Mesothelial cell of epicardium (in vitro differentiated cells): ENCODE measurements at regions not wholly inside any gene's neighbourhood (a gene's known extent, or its start where the extent isn't known, plus 50 kb on each side); places are given as distances from the start of the nearest gene placed in this dataset.
A peak's percentile ranks its signal among the peaks of the same experiment; 100 is the strongest.

Experiments used
- DNase-seq, 2 experiments: peaks; one replicate each; pipeline ENCODE4 v3.0.0; 2021; ENCODE audit warnings: low spot score in 2 of 2; ENCODE audit not compliant: unreplicated experiment in 2 of 2
- H3K27ac Mint-ChIP-seq: 2 replicates; pipeline ENCODE4 v1.8.0; 2021; ENCODE audit warnings: mixed read lengths
- H3K27me3 Mint-ChIP-seq: 2 replicates; pipeline ENCODE4 v1.8.0; 2021; ENCODE audit warnings: low read depth, mixed read lengths
- H3K36me3 Mint-ChIP-seq: 2 replicates; pipeline ENCODE4 v1.8.0; 2021; ENCODE audit warnings: mixed read lengths
- H3K4me1 Mint-ChIP-seq: 2 replicates; pipeline ENCODE4 v1.8.0; 2021; ENCODE audit warnings: mixed read lengths
- H3K4me3 Mint-ChIP-seq: 2 replicates; pipeline ENCODE4 v1.8.0; 2021; ENCODE audit warnings: mild to moderate bottlenecking, moderate library complexity, mixed read lengths
- H3K9me3 Mint-ChIP-seq: 2 replicates; pipeline ENCODE4 v1.8.0; 2021; ENCODE audit warnings: mixed read lengths
- TF ChIP-seq, protein P1 (sequence below): fragments of 200-600 bp; sonication (generic); IDR thresholded peaks from one replicate; pipeline ENCODE4 v1.5.0; 2021; ENCODE audit warnings: antibody characterized with exemption; ENCODE audit not compliant: unreplicated experiment

DNA sequence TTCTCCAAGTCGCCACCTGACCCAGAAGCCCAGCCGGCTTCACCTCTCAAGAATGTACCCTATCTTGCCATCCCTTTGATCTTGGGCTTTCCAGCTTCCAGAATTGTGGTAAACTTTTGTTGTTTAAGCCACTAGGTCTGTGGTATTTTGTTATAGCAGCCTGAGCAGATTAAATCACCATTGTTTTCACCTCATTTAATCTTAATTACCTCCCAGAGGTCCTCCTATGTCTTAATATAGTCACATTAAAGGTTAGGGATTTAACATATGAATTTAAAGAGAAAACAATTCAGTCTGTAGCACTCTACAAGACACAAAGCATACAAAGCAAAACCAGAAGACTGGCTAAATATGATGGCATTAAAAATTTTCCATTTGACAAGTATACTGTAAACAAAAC, 123.4 kb upstream of the CADM2 start:
- TF ChIP-seq, protein P1, sequence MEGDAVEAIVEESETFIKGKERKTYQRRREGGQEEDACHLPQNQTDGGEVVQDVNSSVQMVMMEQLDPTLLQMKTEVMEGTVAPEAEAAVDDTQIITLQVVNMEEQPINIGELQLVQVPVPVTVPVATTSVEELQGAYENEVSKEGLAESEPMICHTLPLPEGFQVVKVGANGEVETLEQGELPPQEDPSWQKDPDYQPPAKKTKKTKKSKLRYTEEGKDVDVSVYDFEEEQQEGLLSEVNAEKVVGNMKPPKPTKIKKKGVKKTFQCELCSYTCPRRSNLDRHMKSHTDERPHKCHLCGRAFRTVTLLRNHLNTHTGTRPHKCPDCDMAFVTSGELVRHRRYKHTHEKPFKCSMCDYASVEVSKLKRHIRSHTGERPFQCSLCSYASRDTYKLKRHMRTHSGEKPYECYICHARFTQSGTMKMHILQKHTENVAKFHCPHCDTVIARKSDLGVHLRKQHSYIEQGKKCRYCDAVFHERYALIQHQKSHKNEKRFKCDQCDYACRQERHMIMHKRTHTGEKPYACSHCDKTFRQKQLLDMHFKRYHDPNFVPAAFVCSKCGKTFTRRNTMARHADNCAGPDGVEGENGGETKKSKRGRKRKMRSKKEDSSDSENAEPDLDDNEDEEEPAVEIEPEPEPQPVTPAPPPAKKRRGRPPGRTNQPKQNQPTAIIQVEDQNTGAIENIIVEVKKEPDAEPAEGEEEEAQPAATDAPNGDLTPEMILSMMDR = no peak
- DNase-seq = no peak
- Mint-ChIP-seq H3K4me3 (no peak overlapping the region), H3K4me1 (no peaks in the 10 kb centered on the region), H3K36me3 (no peaks in the 10 kb centered on the region), H3K9me3 (peaks cover 5% of the 10 kb centered on the region), H3K27ac (no peak overlapping the region), H3K27me3 (no peaks in the 10 kb centered on the region)

- DNase-seq = peak; percentile 34 to 54
- Mint-ChIP-seq H3K36me3 (no peaks in the 10 kb centered on the region), H3K27ac (no peak overlapping the region), H3K9me3 (peaks cover 5% of the 10 kb centered on the region), H3K27me3 (no peaks in the 10 kb centered on the region), H3K4me1 (no peaks in the 10 kb centered on the region), H3K4me3 (no peak overlapping the region)
- TF ChIP-seq, protein P1 = no peak
These were observed 121.8 kb upstream of the CADM2 start for GRCh38 chr3:84836961-84837360.

- no peak for DNase-seq
- Mint-ChIP-seq H3K27ac (no peak overlapping the region), H3K4me1 (peaks cover 4% of the 10 kb centered on the region), H3K9me3 (no peaks in the 10 kb centered on the region), H3K4me3 (no peak overlapping the region), H3K27me3 (no peaks in the 10 kb centered on the region), H3K36me3 (no peaks in the 10 kb centered on the region)
- TF ChIP-seq, protein P1 = no peak
These were observed 81.7 kb upstream of the CADM2 start for GRCh38 chr3:84877092-84877491.

DNA sequence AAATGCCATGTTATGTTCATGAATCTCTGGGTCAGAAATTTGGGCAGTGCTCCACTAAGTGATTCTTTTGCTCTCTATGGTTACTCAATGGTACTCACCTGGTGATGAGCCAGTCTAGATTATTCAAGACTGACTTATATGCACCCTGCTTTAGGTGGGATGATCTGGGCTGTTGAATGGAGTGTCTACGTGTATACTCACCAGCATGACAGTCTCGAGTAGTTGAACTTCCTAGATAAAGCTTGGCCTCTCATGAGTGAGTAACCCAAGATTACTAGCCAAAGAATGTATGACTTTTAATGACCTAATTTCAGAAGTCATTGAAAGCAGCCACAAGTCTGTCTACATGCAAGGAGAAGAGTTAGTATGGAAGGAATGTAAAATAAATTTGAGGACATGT, 77.5 kb upstream of the CADM2 start:
- H3K27ac Mint-ChIP-seq = no peak overlapping the region
- TF ChIP-seq, protein P1 = no peak
- H3K4me1 Mint-ChIP-seq = peaks cover 4% of the 10 kb centered on the region
- H3K4me3 Mint-ChIP-seq = no peak overlapping the region
- peaks cover 2% of the 10 kb centered on the region for H3K9me3 Mint-ChIP-seq
- H3K36me3 Mint-ChIP-seq = no peaks in the 10 kb centered on the region
- no peak for DNase-seq
- no peaks in the 10 kb centered on the region for H3K27me3 Mint-ChIP-seq

- H3K4me3 Mint-ChIP-seq = no peak overlapping the region
- no peaks in the 10 kb centered on the region for H3K4me1 Mint-ChIP-seq
- TF ChIP-seq, protein P1 = no peak
- DNase-seq = no peak
- peaks cover 2% of the 10 kb centered on the region for H3K9me3 Mint-ChIP-seq
- no peaks in the 10 kb centered on the region for H3K36me3 Mint-ChIP-seq
- H3K27me3 Mint-ChIP-seq = no peaks in the 10 kb centered on the region
- H3K27ac Mint-ChIP-seq = no peak overlapping the region
These were observed 73.4 kb upstream of the CADM2 start for GRCh38 chr3:84885199-84885882.
